ENCODE measurements at regions not wholly inside any gene's neighbourhood (a gene's known extent, or its start where the extent isn't known, plus 50 kb on each side); places are given as distances from the start of the nearest gene placed in this dataset.

GRCh38 chr4:12319765-12320164, 891.1 kb upstream of the HS3ST1 start (continued):
- TF ChIP-seq SREBF2 (IDR thresholded peaks at IDR 0.05), result no peak

DNA sequence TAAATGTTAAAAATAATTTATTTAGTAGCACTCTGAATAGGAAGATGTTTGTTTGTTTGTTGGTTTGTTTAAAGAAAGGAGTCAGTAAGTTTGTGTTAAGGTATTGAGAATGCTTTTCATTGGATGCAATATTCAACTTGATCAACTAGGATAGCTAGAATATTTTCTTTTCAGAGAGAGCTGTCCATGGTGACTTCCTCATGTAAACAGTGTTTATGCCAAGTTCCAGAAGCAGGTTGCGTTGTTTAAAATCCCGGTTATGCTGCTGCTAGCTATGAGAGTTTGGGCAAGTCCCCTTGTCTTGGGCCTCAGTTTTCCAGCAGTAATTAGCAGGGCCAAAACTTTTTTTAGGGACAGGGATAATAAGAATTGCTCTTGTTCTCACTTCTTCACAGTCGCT, 876.2 kb upstream of the HS3ST1 start:
- CTCF ChIA-PET, result interaction anchor here (0.6 kb wide), 1 partner anchor 15 kb away, joined by 3 read pairs; no protein-coding TSS in a partner anchor
- ATAC-seq, result no peak
- Histone ChIP-seq H3K4me1 (no peaks in the 10 kb centered on the region), H3K4me3 (no peak overlapping the region), H3K4me2 (no peak overlapping the region), H3K27ac (no peak overlapping the region), H3K9me3 (no peaks in the 10 kb centered on the region)
- no peak for DNase-seq (ENCODE audit: low read depth in 1 of 2, low spot score in 1 of 2)
- FAIRE-seq, result no peak
- TF ChIP-seq CBX8 (IDR thresholded peaks at IDR 0.05), result no peak
- 11% methylated on average over 3 of the region's 3 CpGs for WGBS (ENCODE audit: missing lambda C conversion rate)
- POLR2A ChIA-PET, result no interaction called here

GRCh38 chr4:12296366-12296765, 867.7 kb upstream of the HS3ST1 start:
- WGBS (ENCODE audit: missing lambda C conversion rate), result 0% methylated on average over 1 of the region's 1 CpG
- no peaks in the 10 kb centered on the region for H3K9me3 ChIP-seq
- POLR2A ChIA-PET, result no interaction called here
- ATAC-seq (no peak), FAIRE-seq (no peak), DNase-seq (ENCODE audit: low read depth in 1 of 2, low spot score in 1 of 2) (no peak)
- no peak overlapping the region for H3K27ac ChIP-seq
- CTCF ChIA-PET, result interaction anchor here (0.6 kb wide), 1 partner anchor 1712 kb away, joined by 3 read pairs; no protein-coding TSS in a partner anchor
- no peak for TF ChIP-seq CHD2 (IDR thresholded peaks at IDR 0.05; ENCODE audit: low read length, partially characterized antibody)
- TF ChIP-seq, protein P1, sequence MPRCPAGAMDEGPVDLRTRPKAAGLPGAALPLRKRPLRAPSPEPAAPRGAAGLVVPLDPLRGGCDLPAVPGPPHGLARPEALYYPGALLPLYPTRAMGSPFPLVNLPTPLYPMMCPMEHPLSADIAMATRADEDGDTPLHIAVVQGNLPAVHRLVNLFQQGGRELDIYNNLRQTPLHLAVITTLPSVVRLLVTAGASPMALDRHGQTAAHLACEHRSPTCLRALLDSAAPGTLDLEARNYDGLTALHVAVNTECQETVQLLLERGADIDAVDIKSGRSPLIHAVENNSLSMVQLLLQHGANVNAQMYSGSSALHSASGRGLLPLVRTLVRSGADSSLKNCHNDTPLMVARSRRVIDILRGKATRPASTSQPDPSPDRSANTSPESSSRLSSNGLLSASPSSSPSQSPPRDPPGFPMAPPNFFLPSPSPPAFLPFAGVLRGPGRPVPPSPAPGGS (IDR thresholded peaks at IDR 0.05), result no peak
- no peak for TF ChIP-seq CBX2 (IDR thresholded peaks at IDR 0.05; ENCODE audit: borderline replicate concordance, low read depth)
- TF ChIP-seq CBX8 (IDR thresholded peaks at IDR 0.05), result no peak
- TF ChIP-seq NPAS2 (CRISPR knock-in tag; IDR thresholded peaks at IDR 0.05; ENCODE audit: borderline replicate concordance), result no peak
- TF ChIP-seq HEYL (CRISPR knock-in tag; IDR thresholded peaks at IDR 0.05), result no peak
- no peak for TF ChIP-seq MYC (IDR thresholded peaks at IDR 0.05; ENCODE audit: borderline replicate concordance, low read length)
- TF ChIP-seq FOXS1 (CRISPR knock-in tag; IDR thresholded peaks at IDR 0.05), result no peak
- no peak for TF ChIP-seq ESRRA (IDR thresholded peaks at IDR 0.05; ENCODE audit: borderline replicate concordance, low read length)
- no peak for TF ChIP-seq NFE2L2 (conservative IDR thresholded peaks at IDR 0.05; ENCODE audit: low read length)
- TF ChIP-seq RNF2 (IDR thresholded peaks at IDR 0.05; ENCODE audit: borderline replicate concordance, low read depth), result no peak
- TF ChIP-seq HOXB13 (CRISPR knock-in tag; IDR thresholded peaks at IDR 0.05; ENCODE audit: low read depth), result no peak
- no peak for TF ChIP-seq KDM1A (IDR thresholded peaks at IDR 0.05; ENCODE audit: low read depth)
- no peak for TF ChIP-seq MAZ (IDR thresholded peaks at IDR 0.05; ENCODE audit: borderline replicate concordance, low read depth, low read length)
- no peak for TF ChIP-seq EHMT2 (IDR thresholded peaks at IDR 0.05; ENCODE audit: low read depth)
- TF ChIP-seq EHF (CRISPR knock-in tag; IDR thresholded peaks at IDR 0.05), result no peak
- no peak for TF ChIP-seq ZSCAN20 (CRISPR knock-in tag; IDR thresholded peaks at IDR 0.05)
- no peak for TF ChIP-seq HES2 (IDR thresholded peaks at IDR 0.05)
- no peak overlapping the region for H3K4me3 ChIP-seq
- no peak overlapping the region for H3K4me2 ChIP-seq
- no peaks in the 10 kb centered on the region for H3K4me1 ChIP-seq

DNA sequence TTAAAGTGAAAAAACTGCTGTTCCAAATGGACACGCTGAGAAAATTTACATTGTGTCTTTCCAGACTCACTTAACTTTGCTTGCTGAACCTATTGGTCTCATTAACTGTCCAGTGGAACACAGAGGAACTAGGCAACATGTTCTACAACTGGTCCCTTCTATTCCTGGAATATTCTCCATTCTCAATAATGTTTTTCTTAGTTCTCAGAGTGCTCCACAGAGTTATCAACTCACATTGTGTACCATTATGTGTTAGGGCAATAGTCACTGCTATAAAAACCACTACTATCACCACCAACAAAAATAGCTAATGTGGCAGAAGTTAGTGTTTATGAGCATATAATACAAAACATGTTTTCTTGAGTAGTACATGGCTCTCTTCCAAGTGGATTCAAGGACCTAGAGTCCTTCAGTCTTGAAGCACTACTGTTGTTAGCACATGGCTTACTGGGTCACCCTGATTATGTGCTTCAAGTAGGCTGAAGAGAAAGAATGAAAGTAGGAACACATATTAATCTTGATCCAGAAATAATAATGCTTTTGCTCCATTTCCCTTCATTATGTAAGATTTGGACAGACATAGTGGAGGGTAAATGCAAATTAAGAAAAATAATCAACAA, 865.3 kb upstream of the HS3ST1 start:
- 5% methylated on average over 1 of the region's 1 CpG for WGBS (ENCODE audit: missing lambda C conversion rate)
- H3K9me3 ChIP-seq, result no peaks in the 10 kb centered on the region

More for the DNA sequence above, 865.3 kb upstream of the HS3ST1 start:
- H3K4me2 ChIP-seq, result no peak overlapping the region
- no peak for FAIRE-seq
- H3K27ac ChIP-seq, result no peak overlapping the region
- TF ChIP-seq MAX (IDR thresholded peaks at IDR 0.05) (no peak), MAFK (IDR thresholded peaks at IDR 0.05; ENCODE audit: partially characterized antibody) (no peak), USF2 (IDR thresholded peaks at IDR 0.05) (no peak), POLR2AphosphoS2 (conservative IDR thresholded peaks at IDR 0.05; ENCODE audit: low read length) (no peak), ATOH8 (CRISPR knock-in tag; IDR thresholded peaks at IDR 0.05; ENCODE audit: low read depth) (no peak), ESRRA (IDR thresholded peaks at IDR 0.05; ENCODE audit: borderline replicate concordance, low read length) (no peak), EHMT2 (IDR thresholded peaks at IDR 0.05; ENCODE audit: low read depth) (no peak), HOXA7 (CRISPR knock-in tag; IDR thresholded peaks at IDR 0.05) (no peak), ZSCAN20 (CRISPR knock-in tag; IDR thresholded peaks at IDR 0.05) (no peak), PHF8 (IDR thresholded peaks at IDR 0.05; ENCODE audit: borderline replicate concordance, low read depth) (no peak), MAZ (IDR thresholded peaks at IDR 0.05; ENCODE audit: borderline replicate concordance, low read depth, low read length) (no peak), CEBPB (IDR thresholded peaks at IDR 0.05) (no peak)
- TF ChIP-seq, protein P1 (IDR thresholded peaks at IDR 0.05), result no peak
- H3K4me3 ChIP-seq, result no peak overlapping the region
- no peak for ATAC-seq
- DNase-seq (ENCODE audit: low read depth in 1 of 2, low spot score in 1 of 2), result no peak
- CTCF ChIA-PET, result no interaction called here
- no peaks in the 10 kb centered on the region for H3K4me1 ChIP-seq
- POLR2A ChIA-PET, result no interaction called here
